Neural crest cell (in vitro differentiated cells): ENCODE measurements at regions not wholly inside any gene's neighbourhood (a gene's known extent, or its start where the extent isn't known, plus 50 kb on each side); places are given as distances from the start of the nearest gene placed in this dataset.
"Not testable (repeated sequence)": the region's sequence is repeated elsewhere in the genome, so short reads cannot be mapped to it uniquely, and the experiment has no call there.

Source experiments
- DNase-seq: peaks from one replicate; pipeline ENCODE4 v3.0.0; 2021; ENCODE audit warnings: low read depth, mixed read lengths, low spot score
- H3K27ac Mint-ChIP-seq: one replicate; pipeline ENCODE4 v1.8.0; 2021; ENCODE audit warnings: mild to moderate bottlenecking, mixed read lengths; ENCODE audit not compliant: unreplicated experiment
- H3K27me3 Mint-ChIP-seq: 2 replicates; pipeline ENCODE4 v1.8.0; 2021; ENCODE audit warnings: low read depth, mild to moderate bottlenecking, mixed read lengths
- H3K36me3 Mint-ChIP-seq: 2 replicates; pipeline ENCODE4 v1.8.0; 2021; ENCODE audit warnings: low read depth, mild to moderate bottlenecking, mixed read lengths
- H3K4me1 Mint-ChIP-seq: 2 replicates; pipeline ENCODE4 v1.8.0; 2021; ENCODE audit warnings: mixed read lengths
- H3K4me3 Mint-ChIP-seq: one replicate; pipeline ENCODE4 v1.8.0; 2021; ENCODE audit warnings: mild to moderate bottlenecking, mixed read lengths
- H3K9me3 Mint-ChIP-seq: 2 replicates; pipeline ENCODE4 v1.8.0; 2021; ENCODE audit warnings: mixed read lengths
- CTCF ChIP-seq: fragments of 200-600 bp; sonication (generic); conservative IDR thresholded peaks from 2 replicates; pipeline ENCODE4 v1.5.0; 2021; ENCODE audit warnings: antibody characterized with exemption, mild to moderate bottlenecking

GRCh38 chr21:9760398-9761074, 760.8 kb upstream of the TPTE start:
- no peak overlapping the region for H3K4me3 Mint-ChIP-seq
- peaks cover 2% of the 10 kb centered on the region for H3K36me3 Mint-ChIP-seq
- no peaks in the 10 kb centered on the region for H3K4me1 Mint-ChIP-seq
- DNase-seq, result no peak
- H3K9me3 Mint-ChIP-seq, result peaks cover 4% of the 10 kb centered on the region
- TF ChIP-seq CTCF, result no peak
- H3K27me3 Mint-ChIP-seq, result no peaks in the 10 kb centered on the region
- no peak overlapping the region for H3K27ac Mint-ChIP-seq

GRCh38 chr21:9763306-9763705, 758.1 kb upstream of the TPTE start:
- Mint-ChIP-seq H3K27me3 (no peaks in the 10 kb centered on the region), H3K36me3 (no peaks in the 10 kb centered on the region), H3K9me3 (no peaks in the 10 kb centered on the region), H3K4me1 (no peaks in the 10 kb centered on the region), H3K4me3 (no peak overlapping the region), H3K27ac (no peak overlapping the region)
- DNase-seq, result no peak
- no peak for TF ChIP-seq CTCF

DNA sequence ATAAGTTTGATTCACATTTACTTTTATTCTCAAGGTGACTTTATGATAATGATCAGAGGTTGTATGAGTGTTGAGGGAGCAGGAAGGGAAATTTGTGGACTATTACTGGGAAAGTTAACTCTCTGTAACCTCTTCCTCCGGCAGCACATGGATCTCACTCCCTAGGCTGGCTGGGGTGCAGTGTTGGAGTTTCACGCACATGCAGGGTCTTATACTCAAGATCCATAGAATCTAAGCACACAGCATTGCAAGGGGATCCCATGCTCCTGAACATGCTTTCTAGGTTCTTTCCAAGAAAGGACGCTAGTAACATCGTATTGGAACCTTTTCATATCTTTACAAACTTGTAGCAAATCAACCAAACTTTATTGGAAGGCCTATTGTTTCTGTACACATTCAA, 757.6 kb upstream of the TPTE start:
- no peaks in the 10 kb centered on the region for H3K9me3 Mint-ChIP-seq
- TF ChIP-seq CTCF, result no peak
- H3K4me1 Mint-ChIP-seq, result no peaks in the 10 kb centered on the region
- DNase-seq, result no peak
- H3K27me3 Mint-ChIP-seq, result no peaks in the 10 kb centered on the region
- no peak overlapping the region for H3K27ac Mint-ChIP-seq
- no peak overlapping the region for H3K4me3 Mint-ChIP-seq
- H3K36me3 Mint-ChIP-seq, result no peaks in the 10 kb centered on the region

DNA sequence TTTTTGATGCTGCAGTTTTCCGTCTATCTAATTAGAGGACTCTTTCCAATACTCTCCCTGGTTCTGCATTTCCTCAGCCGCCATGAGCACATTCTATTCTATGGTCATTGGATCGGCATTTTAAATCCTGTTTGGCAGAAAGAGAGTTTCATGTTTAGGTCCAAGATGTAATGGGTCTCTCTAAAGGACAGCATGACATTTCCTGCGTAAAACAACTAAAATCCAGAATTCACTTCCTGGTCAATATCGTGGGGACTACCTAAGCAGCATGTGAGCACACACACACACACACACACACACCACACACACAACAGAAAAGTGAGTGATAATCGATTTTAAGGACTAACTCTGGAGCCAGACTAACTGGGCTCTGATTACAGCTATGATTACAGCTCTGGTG, 757.1 kb upstream of the TPTE start:
- not testable (repeated sequence) for H3K27ac Mint-ChIP-seq, H3K36me3 Mint-ChIP-seq, DNase-seq, H3K9me3 Mint-ChIP-seq, H3K4me1 Mint-ChIP-seq, H3K4me3 Mint-ChIP-seq, H3K27me3 Mint-ChIP-seq

DNA sequence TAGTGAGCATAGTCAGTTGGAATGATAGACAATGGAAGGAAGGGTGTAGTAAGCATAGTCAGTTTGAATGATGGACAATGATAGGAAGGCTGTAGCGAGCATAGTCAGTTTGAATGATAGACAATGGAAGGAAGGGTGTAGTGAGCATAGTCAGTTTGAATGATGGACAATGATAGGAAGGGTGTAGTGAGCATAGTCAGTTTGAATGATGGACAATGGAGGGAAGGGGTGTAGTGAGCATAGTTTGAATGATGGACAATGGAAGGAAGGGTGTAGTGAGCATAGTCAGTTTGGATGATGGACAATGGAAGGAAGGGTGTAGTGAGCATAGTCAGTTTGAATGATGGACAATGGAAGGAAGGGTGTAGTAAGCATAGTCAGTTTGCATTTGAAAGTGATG, 755.8 kb upstream of the TPTE start:
- H3K9me3 Mint-ChIP-seq, H3K4me1 Mint-ChIP-seq, H3K36me3 Mint-ChIP-seq, H3K27ac Mint-ChIP-seq, DNase-seq, H3K27me3 Mint-ChIP-seq, H3K4me3 Mint-ChIP-seq: not testable (repeated sequence)

- not testable (repeated sequence) for H3K27me3 Mint-ChIP-seq, H3K4me3 Mint-ChIP-seq, H3K4me1 Mint-ChIP-seq, DNase-seq, H3K36me3 Mint-ChIP-seq, H3K9me3 Mint-ChIP-seq, H3K27ac Mint-ChIP-seq
Observed at GRCh38 chr21:9766890-9767591, 754.3 kb upstream of the TPTE start.

- no peak for TF ChIP-seq CTCF
- Mint-ChIP-seq H3K9me3 (no peaks in the 10 kb centered on the region), H3K27me3 (no peaks in the 10 kb centered on the region), H3K4me3 (no peak overlapping the region), H3K27ac (no peak overlapping the region), H3K4me1 (no peaks in the 10 kb centered on the region), H3K36me3 (no peaks in the 10 kb centered on the region)
- no peak for DNase-seq
Observed at GRCh38 chr21:9767592-9768375, 753.6 kb upstream of the TPTE start.

GRCh38 chr21:9768376-9769130, 752.8 kb upstream of the TPTE start:
- H3K4me1 Mint-ChIP-seq, H3K36me3 Mint-ChIP-seq, H3K9me3 Mint-ChIP-seq, H3K27me3 Mint-ChIP-seq, H3K27ac Mint-ChIP-seq, H3K4me3 Mint-ChIP-seq, DNase-seq: not testable (repeated sequence)

DNA sequence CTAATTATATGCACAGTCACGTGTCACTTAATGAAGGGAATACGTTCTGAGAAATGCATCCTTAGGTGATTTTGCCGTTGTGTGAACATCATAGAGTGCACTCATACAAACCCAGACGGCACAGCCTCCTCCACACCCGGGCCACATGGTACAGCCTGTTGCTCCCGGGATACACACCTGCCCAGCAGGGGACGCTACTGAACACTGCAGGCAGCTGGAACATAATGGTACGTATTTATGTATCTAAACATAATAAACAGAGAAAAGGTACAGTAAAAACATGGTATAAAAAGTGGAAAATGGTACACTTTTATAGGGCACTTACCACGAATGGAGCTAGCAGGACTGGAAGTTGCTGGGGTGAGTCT, 752.3 kb upstream of the TPTE start:
- H3K4me1 Mint-ChIP-seq, H3K4me3 Mint-ChIP-seq, H3K36me3 Mint-ChIP-seq, H3K27ac Mint-ChIP-seq, H3K27me3 Mint-ChIP-seq, H3K9me3 Mint-ChIP-seq, DNase-seq: not testable (repeated sequence)
